Transverse colon (tissue), 4 donors: ENCODE measurements at regions not wholly inside any gene's neighbourhood (a gene's known extent, or its start where the extent isn't known, plus 50 kb on each side); places are given as distances from the start of the nearest gene placed in this dataset.

ENCODE experiments used
- DNase-seq: peaks from one replicate; pipeline ENCODE4 v3.0.0-alpha.2; 2019
- H3K27ac ChIP-seq, 4 donors: fragments of 200-600 bp; sonication (generic); 2 replicates each; pipeline ENCODE4 v1.5.1; 2016 to 2018; ENCODE audit warnings: inconsistent platforms in 4 of 4
- H3K27me3 ChIP-seq: fragments of 200-600 bp; sonication (generic); 2 replicates; pipeline ENCODE4 v1.5.1; 2017; ENCODE audit warnings: inconsistent platforms
- H3K36me3 ChIP-seq, 4 donors: fragments of 200-600 bp; sonication (generic); 2 replicates each; pipeline ENCODE4 v1.5.1; 2017 to 2019; ENCODE audit warnings: inconsistent platforms in 4 of 4
- H3K4me1 ChIP-seq, 4 donors: fragments of 200-600 bp; sonication (generic); 2 replicates each; pipeline ENCODE4 v1.5.1; 2017 to 2020; ENCODE audit warnings: inconsistent platforms in 4 of 4
- H3K4me3 ChIP-seq, 4 donors: fragments of 200-600 bp; sonication (generic); 1 replicate in 1 of 4; 2 replicates in 3 of 4; pipeline versions ENCODE4 v1.5.1 to v1.6.1; 2017 to 2019; ENCODE audit warnings: inconsistent platforms in 4 of 4
- H3K9me3 ChIP-seq, 2 donors: fragments of 200-600 bp; sonication (generic); 2 replicates each; pipeline ENCODE4 v1.5.1; 2017 to 2019; ENCODE audit warnings: inconsistent platforms in 2 of 2
- CTCF ChIP-seq, 5 experiments: fragments of 200-600 bp in 3 of 5; fragments of 450-650 bp in 2 of 5; sonication (generic) in 3 of 5; IDR thresholded peaks; 1 replicate in 2 of 5; 2 replicates in 3 of 5; pipeline ENCODE4 v1.5.1; 2016 to 2017; ENCODE audit warnings: antibody characterized with exemption in 5 of 5, inconsistent platforms in 3 of 5, mild to moderate bottlenecking in 2 of 5, moderate library complexity in 1 of 5
- EP300 ChIP-seq: sonication (generic); formaldehyde crosslinking; IDR thresholded peaks from one replicate; pipeline ENCODE4 v1.6.1; 2017; ENCODE audit warnings: antibody characterized with exemption, low read depth
- POLR2A ChIP-seq: fragments of 450-650 bp; IDR thresholded peaks from one replicate; pipeline ENCODE4 v1.6.1; 2016; ENCODE audit warnings: antibody characterized with exemption, mild to moderate bottlenecking, moderate library complexity
- POLR2AphosphoS5 ChIP-seq, 3 donors: sonication (generic); formaldehyde crosslinking; IDR thresholded peaks; one replicate each; pipeline ENCODE4 v1.6.1; 2016; ENCODE audit warnings: antibody characterized with exemption in 3 of 3
- WGBS, 2 donors: methylation state at CpG; one replicate each; pipeline ENCODE4 v1.1.5; 2018; ENCODE audit warnings: low coverage in 1 of 2; 5-methylcytosine and 5-hydroxymethylcytosine counted together
- in situ Hi-C, 4 donors: fragments of 200-750 bp; cut with MboI; loops; one replicate each; pipeline versions ENCODE4 v1.15.0 to v1.15.1; 2017; ENCODE audit warnings: low sequenced_read_pairs in 3 of 4, low pct_ligation_motif_present in 1 of 4, low pct_unique_long_range_greater_than_20kb in 1 of 4
- intact Hi-C: fragments of 100-400 bp; cut with DNase I; formaldehyde crosslinking; loops from one replicate; pipeline ENCODE4 v1.15.1; 2023; ENCODE audit warnings: low total_unique reads

DNA sequence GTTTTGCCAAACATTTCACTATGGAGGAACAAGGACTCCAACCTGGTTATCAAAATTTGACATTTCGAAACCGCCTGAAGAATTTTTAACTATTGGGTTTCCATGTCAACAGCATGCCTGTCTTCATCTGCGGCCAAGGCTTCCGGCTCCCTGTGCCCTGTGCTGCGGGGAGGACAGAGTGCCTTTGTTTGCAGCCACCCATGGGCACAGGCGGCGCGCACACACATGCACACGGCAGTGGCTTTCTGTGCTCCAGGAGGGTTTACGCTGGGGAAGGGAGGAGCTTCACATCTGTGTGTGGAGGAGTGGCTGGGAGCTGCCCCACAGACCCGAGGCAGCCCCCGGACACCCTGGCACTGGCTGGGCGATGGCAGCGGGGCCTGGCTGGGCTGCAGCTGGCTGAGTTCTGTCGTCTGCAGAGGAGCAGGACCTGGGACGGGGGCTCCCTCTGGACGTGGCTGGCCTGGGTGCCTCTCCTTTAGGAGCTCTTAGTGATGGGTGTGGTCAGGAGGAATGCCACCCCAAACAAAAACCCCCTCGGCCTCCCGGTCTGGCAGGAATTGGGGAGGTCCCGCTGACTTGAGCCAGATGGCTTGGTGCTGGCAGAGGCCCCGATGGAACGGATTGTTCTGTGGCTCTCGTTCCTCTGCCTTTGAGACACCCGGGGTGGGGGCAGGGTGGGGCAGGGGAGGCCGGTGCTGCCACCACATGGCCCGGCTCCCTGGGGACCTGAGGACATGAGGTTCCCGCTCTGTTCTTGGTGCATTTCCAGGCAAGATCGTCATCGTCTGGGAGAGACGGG, 1290.9 kb downstream of the BRD1 start:
- TF ChIP-seq POLR2AphosphoS5 (IDR thresholded peaks at IDR 0.05): no peak
- no peak for TF ChIP-seq EP300
- no peak for TF ChIP-seq POLR2A
- no peak for TF ChIP-seq CTCF (IDR thresholded peaks at IDR 0.05)
- 80% methylated on average over 27 of the region's 30 CpGs; no CpG with 5 or more reads in 1 of the 2 donors for WGBS, 2 donors
- in situ Hi-C loops: no loop called here
- H3K27ac ChIP-seq: no peak overlapping the region
- intact Hi-C loops: no loop called here
- no peaks in the 10 kb centered on the region for H3K4me1 ChIP-seq
- H3K27me3 ChIP-seq: no peaks in the 10 kb centered on the region
- no peak for DNase-seq
- no peaks in the 10 kb centered on the region for H3K36me3 ChIP-seq
- no peaks in the 10 kb centered on the region for H3K9me3 ChIP-seq
- H3K4me3 ChIP-seq: no peak overlapping the region

DNA sequence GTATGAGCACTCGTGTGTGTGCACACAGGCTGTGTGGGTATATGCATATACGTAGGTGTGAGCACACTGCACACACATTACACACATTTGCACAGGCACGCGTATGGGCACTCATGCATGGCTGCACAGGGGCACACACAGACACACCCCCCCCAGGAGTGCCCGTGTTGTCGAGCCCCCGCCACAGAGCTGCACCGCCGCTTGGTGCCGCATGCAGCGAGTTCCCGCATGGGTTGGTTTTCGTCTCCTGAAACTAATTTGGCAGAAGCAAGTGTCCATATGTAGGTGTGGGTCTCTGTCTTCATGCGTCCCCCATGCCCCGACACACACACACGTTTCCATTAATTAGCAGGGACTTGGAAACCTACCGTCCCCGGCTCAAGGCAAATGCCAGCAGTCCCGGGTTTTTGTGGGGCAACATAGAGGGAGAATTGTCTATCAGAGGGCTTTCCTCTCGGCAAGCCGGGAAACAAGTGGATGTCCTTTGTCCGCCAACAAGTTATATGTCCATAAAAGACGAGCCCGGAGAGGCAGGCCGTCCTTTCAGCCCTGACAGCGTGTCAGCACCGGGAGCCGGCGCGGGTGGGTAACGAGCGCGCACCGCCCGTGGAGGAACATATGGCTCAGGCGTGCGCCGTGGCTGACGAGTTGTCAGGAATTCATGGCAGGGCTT, 1291.7 kb downstream of the BRD1 start:
- no peak for TF ChIP-seq POLR2A
- TF ChIP-seq CTCF (IDR thresholded peaks at IDR 0.05): no peak
- no peak for TF ChIP-seq POLR2AphosphoS5 (IDR thresholded peaks at IDR 0.05)
- TF ChIP-seq EP300: no peak
- H3K27ac ChIP-seq: no peak overlapping the region
- in situ Hi-C loops (no loop called here), intact Hi-C loops (no loop called here)
- H3K4me3 ChIP-seq: no peak overlapping the region
- H3K9me3 ChIP-seq: no peaks in the 10 kb centered on the region
- H3K4me1 ChIP-seq: no peaks in the 10 kb centered on the region
- 89 to 94% methylated on average over 7 to 39 of the region's 39 CpGs for WGBS, 2 donors
- no peaks in the 10 kb centered on the region for H3K36me3 ChIP-seq
- no peak for DNase-seq
- no peaks in the 10 kb centered on the region for H3K27me3 ChIP-seq

DNA sequence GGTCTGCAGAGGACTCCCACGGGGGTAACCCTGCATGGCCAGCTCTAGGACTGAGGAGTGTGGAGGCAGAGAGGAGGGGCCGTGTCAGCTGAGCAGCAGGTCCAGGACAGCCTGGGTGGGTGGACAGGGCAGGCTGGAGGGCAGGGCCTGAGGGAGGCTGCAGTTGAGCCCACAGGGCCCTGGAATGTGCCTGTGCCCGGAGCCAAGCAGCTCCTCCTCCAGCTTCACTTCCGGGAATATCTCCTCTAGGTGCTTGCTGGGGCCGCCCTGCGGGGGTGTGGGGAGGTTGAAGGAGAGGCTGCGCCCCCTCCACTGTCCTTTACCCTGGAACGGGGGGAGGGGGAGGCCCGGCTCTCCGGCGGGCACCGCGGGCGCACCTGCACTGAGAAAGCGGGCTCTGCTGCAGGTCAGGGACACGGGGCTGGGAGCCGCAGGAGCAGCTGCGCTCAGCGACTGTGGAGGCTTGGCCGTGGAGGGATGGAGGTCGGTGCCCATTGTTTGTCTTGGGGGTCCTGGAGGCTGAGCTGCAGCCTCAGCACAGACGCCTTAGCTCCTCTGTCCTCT, 1293.2 kb downstream of the BRD1 start:
- in situ Hi-C loops (no loop called here), intact Hi-C loops (no loop called here)
- H3K9me3 ChIP-seq: no peaks in the 10 kb centered on the region
- TF ChIP-seq POLR2A (no peak), POLR2AphosphoS5 (IDR thresholded peaks at IDR 0.05) (no peak), CTCF (IDR thresholded peaks at IDR 0.05) (no peak), EP300 (no peak)
- no peak overlapping the region for H3K4me3 ChIP-seq
- H3K4me1 ChIP-seq: no peaks in the 10 kb centered on the region
- H3K36me3 ChIP-seq: no peaks in the 10 kb centered on the region
- WGBS, 2 donors: 60 to 75% methylated on average over 1 to 12 of the region's 22 CpGs
- DNase-seq: no peak
- no peaks in the 10 kb centered on the region for H3K27me3 ChIP-seq
- H3K27ac ChIP-seq: no peak overlapping the region

DNA sequence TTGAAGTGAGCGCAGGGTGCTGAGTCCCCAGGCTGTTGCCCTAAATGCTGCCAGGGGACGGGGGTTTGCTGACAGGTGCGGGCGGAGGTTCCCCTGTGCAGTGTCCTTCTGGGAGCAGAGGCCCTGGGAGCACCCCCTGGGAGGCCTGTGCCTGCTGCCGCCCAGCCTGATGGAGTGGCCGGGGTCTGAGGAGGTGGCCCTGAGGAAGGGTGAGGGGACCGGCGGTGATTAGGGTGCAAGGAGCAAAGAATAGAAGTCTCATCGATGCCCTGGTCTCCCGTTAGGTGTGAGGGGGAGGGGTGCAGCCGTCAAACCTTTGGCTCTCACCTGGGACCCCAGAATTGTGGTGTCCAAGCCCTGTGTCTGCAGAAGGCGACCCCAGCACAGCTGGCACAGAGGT, 1294.7 kb downstream of the BRD1 start:
- no peak for TF ChIP-seq CTCF (IDR thresholded peaks at IDR 0.05)
- no peak for TF ChIP-seq EP300
- TF ChIP-seq POLR2AphosphoS5 (IDR thresholded peaks at IDR 0.05): no peak
- no peak for TF ChIP-seq POLR2A
- H3K4me1 ChIP-seq: no peaks in the 10 kb centered on the region
- no peaks in the 10 kb centered on the region for H3K36me3 ChIP-seq
- H3K27me3 ChIP-seq: no peaks in the 10 kb centered on the region
- H3K9me3 ChIP-seq: no peaks in the 10 kb centered on the region
- DNase-seq: no peak
- H3K27ac ChIP-seq: no peak overlapping the region
- in situ Hi-C loops: no loop called here
- intact Hi-C loops: no loop called here
- H3K4me3 ChIP-seq: no peak overlapping the region
- WGBS, 2 donors: 82 to 89% methylated on average over 3 to 12 of the region's 12 CpGs
